ENCODE measurements at regions not wholly inside any gene's neighbourhood (a gene's known extent, or its start where the extent isn't known, plus 50 kb on each side); places are given as distances from the start of the nearest gene placed in this dataset.

DNA sequence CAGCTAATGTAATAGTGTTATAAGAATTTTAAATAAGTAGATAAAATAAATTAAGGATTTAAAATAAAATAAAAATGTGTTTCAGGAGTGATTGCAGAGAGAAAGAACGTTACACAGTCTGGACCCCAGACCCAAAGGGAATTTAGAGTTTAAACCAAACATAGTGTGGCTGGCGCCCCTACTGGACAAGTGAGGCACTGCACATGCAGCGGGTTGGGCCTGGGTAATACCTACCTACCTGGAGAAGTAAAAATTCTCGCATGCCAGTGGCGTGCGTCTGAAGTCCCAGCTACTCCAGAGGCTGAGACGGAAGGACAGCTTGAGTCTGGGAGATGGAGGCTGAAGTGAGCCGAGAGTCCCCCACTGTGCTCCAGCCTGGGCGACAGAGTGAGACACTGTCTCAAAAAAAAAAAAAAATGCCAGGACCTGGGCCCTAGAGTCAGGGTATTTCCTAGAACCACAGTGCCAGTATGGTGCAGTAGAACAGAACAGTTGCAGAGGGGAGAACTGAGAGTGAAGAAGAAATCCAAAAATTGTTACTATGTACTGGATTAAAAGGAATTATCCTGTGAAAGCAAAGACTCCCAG lies 71.4 kb upstream of the TCF21 start:
- Histone ChIP-seq H3K9me3 (ENCODE audit: control insufficient read depth, insufficient read depth, low read length) (no peaks in the 10 kb centered on the region; the same call in 1 of the 2 replicates), H2AK5ac (ENCODE audit: low read depth, low read length) (no peak overlapping the region), H2BK20ac (ENCODE audit: low read depth, low read length) (no peak overlapping the region), H4K5ac (ENCODE audit: low read depth, low read length) (no peak overlapping the region), H3K9ac (ENCODE audit: low read depth, low read length) (no peak overlapping the region), H3K27me3 (ENCODE audit: control insufficient read depth, insufficient read depth, low read length) (no peaks in the 10 kb centered on the region), H2BK15ac (ENCODE audit: low read depth, low read length) (no peak overlapping the region), H4K20me1 (ENCODE audit: insufficient read depth, low read length) (no peaks in the 10 kb centered on the region), H4K91ac (ENCODE audit: insufficient read depth, low read depth, low read length) (no peak overlapping the region), H3K4me2 (ENCODE audit: low read depth, low read length) (no peak overlapping the region), H4K8ac (ENCODE audit: low read depth in 2 of 2, low read length in 2 of 2) (no peak overlapping the region), H2BK120ac (ENCODE audit: low read depth, low read length) (no peak overlapping the region), H2BK5ac (ENCODE audit: low read depth, low read length, poor library complexity, severe bottlenecking) (no peak overlapping the region), H3K18ac (ENCODE audit: low read depth, low read length) (no peak overlapping the region), H3K79me1 (ENCODE audit: low read depth in 1 of 2, low read length in 2 of 2) (no peaks in the 10 kb centered on the region), H3K4me3 (ENCODE audit: insufficient read depth, low read depth, low read length) (no peak overlapping the region), H3K9me1 (ENCODE audit: insufficient read depth, low read length) (peaks cover 2% of the 10 kb centered on the region; the same call in 1 of the 2 replicates), H3K4ac (ENCODE audit: low read depth, low read length) (no peak overlapping the region), H3K4me1 (ENCODE audit: control insufficient read depth, insufficient read depth, low read length) (peaks cover 3% of the 10 kb centered on the region), H3K56ac (ENCODE audit: extremely low read depth, insufficient read depth, low read length) (no peak overlapping the region), H3K14ac (replicated peaks; ENCODE audit: low read depth, low read length) (no peak overlapping the region), H2AFZ (replicated peaks; ENCODE audit: low read length, poor library complexity) (no peak overlapping the region), H3K36me3 (ENCODE audit: control insufficient read depth, insufficient read depth, low read length) (no peaks in the 10 kb centered on the region), H2AK9ac (replicated peaks; ENCODE audit: low read depth, low read length, poor library complexity) (no peak overlapping the region), H3K23ac (ENCODE audit: low read depth, low read length) (no peak overlapping the region), H3K27ac (ENCODE audit: insufficient read depth, low read length) (no peak overlapping the region)
- POLR2A ChIA-PET (ENCODE audit: unreplicated experiment), result no interaction called here
- ATAC-seq (ENCODE audit: low read depth), result no peak
- dilution Hi-C loops (cut with HindIII; ENCODE audit: low sequenced_read_pairs, unreplicated experiment), result no loop called here
- DNase-seq, result no peak
- TF ChIP-seq, protein P1, sequence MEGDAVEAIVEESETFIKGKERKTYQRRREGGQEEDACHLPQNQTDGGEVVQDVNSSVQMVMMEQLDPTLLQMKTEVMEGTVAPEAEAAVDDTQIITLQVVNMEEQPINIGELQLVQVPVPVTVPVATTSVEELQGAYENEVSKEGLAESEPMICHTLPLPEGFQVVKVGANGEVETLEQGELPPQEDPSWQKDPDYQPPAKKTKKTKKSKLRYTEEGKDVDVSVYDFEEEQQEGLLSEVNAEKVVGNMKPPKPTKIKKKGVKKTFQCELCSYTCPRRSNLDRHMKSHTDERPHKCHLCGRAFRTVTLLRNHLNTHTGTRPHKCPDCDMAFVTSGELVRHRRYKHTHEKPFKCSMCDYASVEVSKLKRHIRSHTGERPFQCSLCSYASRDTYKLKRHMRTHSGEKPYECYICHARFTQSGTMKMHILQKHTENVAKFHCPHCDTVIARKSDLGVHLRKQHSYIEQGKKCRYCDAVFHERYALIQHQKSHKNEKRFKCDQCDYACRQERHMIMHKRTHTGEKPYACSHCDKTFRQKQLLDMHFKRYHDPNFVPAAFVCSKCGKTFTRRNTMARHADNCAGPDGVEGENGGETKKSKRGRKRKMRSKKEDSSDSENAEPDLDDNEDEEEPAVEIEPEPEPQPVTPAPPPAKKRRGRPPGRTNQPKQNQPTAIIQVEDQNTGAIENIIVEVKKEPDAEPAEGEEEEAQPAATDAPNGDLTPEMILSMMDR (conservative IDR thresholded peaks at IDR 0.05; ENCODE audit: low read depth, low read length), result peak; percentile 19; the same call in 1 of the 2 replicates
- TF ChIP-seq RFX5 (IDR thresholded peaks at IDR 0.05; ENCODE audit: low read depth, low read length), result no peak
- TF ChIP-seq MXI1 (IDR thresholded peaks at IDR 0.05; ENCODE audit: borderline replicate concordance, low read depth, low read length), result no peak
- TF ChIP-seq RAD21 (IDR thresholded peaks at IDR 0.05; ENCODE audit: low read length), result no peak
- in situ Hi-C loops (cut with MboI; ENCODE audit: low sequenced_read_pairs), result no loop called here
- WGBS, 2 experiments (ENCODE audit: extremely low coverage in 2 of 2, insufficient read length in 1 of 2), result 50% methylated on average over 2 of the region's 9 CpGs; no CpG with 5 or more reads in 1 of the 2 experiments
- no TSS peak for BruUV-seq (replicated peaks)
- CTCF ChIA-PET, result interaction anchor here (1.2 kb wide), 1 partner anchor 31 kb away, joined by 3 read pairs; no protein-coding TSS in a partner anchor
- intact Hi-C loops (cut with micrococcal nuclease), result no loop called here

All from IMR-90 (cell line).